T-helper 1 cell treated with Interleukin-12 subunit alpha and Interleukin-12 subunit beta and Interleukin-4 antibody, amounts not matched to agents 30 ng/mL and 1 ng/mL, for 36 hours (primary cell): ENCODE measurements at regions not wholly inside any gene's neighbourhood (a gene's known extent, or its start where the extent isn't known, plus 50 kb on each side); places are given as distances from the start of the nearest gene placed in this dataset.

Source experiments
- intact Hi-C: fragments of 100-400 bp; cut with micrococcal nuclease; formaldehyde crosslinking; loops from one replicate; pipeline ENCODE4 v1.15.1; 2024

DNA sequence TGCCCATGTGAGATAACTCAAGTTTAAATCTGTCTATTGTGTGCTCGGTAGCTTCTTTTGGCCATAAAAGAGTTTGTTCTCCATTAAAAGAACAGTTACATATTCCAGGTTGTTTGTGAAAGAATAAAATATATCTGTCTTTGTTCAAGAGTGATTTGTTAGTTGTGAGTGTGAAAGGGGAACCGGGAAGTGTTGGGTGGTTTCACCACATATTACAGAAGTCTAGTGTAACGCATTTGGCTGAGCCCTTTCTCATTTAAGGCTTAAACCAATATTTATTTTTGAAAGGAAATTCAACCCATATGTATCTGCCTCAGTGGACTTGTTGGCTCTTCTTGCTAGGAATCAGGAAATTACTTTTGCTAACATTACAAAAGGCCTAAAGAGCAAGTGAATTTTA lies 54.1 kb upstream of the DMRTA1 start:
- intact Hi-C loops: no loop called here

DNA sequence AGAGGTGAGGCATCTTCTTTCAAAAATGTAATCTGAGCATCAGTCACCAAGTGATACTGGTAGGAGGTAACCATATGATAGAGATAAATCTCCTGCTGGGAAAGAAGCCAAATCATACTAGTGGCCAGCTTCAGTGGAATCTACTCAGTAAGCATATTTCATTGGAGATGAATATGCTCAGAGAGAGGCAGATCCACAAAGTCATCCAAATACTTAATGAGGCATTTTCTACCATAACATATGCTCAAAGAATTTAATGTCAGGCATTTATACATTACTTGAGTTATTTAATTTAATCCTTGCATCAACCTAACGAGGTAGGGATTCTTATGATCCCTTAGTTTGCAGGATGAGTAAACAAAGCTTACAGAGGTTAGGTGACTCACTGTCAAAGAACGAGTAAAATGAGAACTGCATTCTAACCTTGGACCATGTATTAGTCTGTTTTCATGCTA lies 50.9 kb upstream of the DMRTA1 start:
- intact Hi-C loops: no loop called here
